Choroid plexus epithelial cell (primary cell): ENCODE measurements at regions not wholly inside any gene's neighbourhood (a gene's known extent, or its start where the extent isn't known, plus 50 kb on each side); places are given as distances from the start of the nearest gene placed in this dataset.

Experiments used
- DNase-seq: peaks from one replicate; pipeline ENCODE4 v3.0.0-alpha.2; 2010; ENCODE audit warnings: low read depth
- H3K4me3 ChIP-seq: 2 replicates; pipeline ENCODE4 v1.5.1; 2011; ENCODE audit warnings: low read depth, mild to moderate bottlenecking, control low read depth, low read length, moderate library complexity
- CTCF ChIP-seq: conservative IDR thresholded peaks from 2 replicates; pipeline ENCODE4 v1.5.1; 2011; ENCODE audit warnings: low read depth, mild to moderate bottlenecking, control low read depth, inconsistent platforms, low read length, moderate library complexity

GRCh38 chr11:62073061-62073460, 50.8 kb upstream of the INCENP start:
- no peak overlapping the region for H3K4me3 ChIP-seq
- DNase-seq = no peak
- no peak for TF ChIP-seq CTCF

DNA sequence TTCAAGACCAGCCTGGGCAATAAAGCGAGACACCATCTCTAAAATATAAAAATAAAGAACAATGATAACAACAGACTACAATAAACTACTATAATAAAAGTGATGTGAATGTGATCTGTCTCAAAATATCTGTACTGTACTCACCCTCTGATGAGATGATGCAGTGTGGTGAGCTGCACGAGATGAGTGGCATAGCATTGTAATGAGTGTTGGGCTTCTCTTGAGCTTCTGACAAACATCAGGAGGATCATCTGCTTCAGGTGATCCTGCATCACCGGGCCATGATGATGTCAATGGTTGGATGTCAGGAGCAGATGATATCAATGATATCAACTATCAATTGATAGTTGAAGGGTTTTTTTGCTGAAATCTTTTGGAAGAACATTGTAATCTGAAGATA, 52.4 kb upstream of the INCENP start:
- DNase-seq = peak; percentile 31
- no peak for TF ChIP-seq CTCF
- H3K4me3 ChIP-seq = no peak overlapping the region

DNA sequence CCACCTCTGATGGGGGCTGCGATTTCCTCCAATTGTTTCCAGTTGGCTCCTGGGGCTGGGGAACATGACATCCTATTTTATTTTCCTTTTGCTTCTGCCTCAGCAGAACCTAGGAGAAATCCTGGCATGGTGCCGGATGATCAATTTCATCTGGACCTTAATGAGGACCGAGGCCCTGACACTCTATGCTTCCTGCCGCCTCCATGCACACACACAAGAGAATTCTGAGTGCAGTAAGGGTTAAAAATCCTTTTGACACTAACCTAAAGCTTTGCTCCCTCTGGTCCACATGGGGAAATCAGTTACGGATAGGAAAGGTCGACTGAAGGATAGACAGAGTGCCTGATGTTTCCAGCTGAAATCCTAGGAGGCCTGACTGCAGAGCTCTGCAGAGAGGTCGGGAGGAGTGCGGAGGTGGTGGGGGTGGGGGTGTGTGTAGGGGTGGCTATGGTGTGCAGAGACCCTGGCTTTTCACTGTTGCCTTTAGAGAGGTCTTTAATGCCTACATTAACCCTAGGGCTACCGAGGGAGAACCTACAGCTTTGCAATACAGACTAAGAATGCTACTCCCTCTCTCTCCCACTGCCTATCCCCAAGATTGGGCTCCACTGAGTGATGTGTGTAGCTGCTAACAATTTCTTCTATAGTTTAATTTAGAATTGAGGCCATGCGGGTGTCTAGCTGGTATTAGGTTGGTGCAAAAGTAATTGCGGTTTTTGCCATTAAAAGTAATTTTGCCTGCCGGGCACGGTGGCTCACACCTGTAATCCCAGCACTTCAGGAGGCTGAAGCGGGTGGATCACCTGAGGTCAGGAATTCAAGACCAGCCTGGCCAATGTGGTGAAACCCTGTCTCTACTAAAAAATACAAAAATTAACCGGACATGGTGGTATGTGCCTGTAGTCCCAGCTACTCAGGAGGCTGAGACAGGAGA, 53.6 kb upstream of the INCENP start:
- H3K4me3 ChIP-seq = no peak overlapping the region
- peak; percentile 17 for DNase-seq
- TF ChIP-seq CTCF = no peak

DNA sequence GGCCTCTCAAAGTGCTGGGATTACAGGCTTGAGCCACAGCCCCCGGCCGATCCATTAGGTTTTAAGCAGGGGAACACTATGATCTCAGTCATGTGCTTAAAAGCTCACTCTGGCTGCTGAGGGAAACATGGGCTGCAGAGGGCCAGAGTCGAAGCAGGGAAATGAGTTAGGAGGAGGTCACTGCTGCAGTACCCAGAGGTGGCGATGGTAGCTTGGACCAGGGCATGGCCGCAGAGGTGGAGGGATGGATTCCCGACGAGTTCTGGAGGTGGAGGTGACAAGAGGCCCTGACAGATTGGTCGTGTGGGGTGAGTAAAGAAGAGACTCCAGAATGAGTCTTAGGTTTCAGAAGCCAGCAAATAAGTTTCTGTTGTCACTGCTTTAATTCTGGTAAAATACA, 54.4 kb upstream of the INCENP start:
- no peak for DNase-seq
- TF ChIP-seq CTCF = no peak
- H3K4me3 ChIP-seq = no peak overlapping the region

DNA sequence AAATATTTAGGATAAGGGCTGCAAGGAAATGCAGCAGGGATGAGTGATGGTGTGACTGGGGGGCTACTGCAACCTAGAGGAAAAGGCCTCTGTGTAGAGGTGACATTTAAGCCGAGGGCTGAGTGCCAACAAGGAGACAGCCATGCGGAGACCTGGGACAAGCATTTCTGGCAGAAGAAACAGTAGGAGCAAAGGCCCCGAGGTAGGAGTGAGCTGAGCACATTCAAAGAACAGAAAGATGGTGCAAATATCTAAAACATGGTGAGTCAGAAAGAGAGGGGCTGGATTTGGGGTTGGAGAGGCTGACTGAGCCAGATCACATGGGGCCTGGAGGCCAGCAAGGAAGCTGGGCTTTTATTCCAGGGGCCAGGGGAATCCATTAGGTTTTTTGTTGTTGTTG, 55.1 kb upstream of the INCENP start:
- no peak for TF ChIP-seq CTCF
- DNase-seq = no peak
- no peak overlapping the region for H3K4me3 ChIP-seq

DNA sequence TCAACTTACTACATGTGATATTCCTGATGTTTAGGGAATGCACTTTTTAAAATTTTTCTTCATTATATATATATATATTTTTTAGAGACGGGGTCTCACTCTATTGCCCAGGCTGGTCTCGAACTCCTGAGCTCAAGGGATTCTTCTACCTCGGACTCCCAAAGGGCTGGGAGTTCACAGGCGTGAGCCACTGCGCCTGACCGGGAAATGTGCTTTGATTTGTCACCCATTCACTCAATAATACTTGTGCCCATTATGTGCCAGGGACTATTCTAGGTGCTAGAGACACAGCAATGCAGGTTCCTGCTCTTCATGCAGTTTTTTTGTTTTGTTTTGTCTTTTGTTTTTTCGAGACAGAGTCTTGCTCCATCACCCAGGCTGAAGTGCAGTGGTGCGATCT, 56.1 kb upstream of the INCENP start:
- no peak for TF ChIP-seq CTCF
- H3K4me3 ChIP-seq = no peak overlapping the region
- no peak for DNase-seq

DNA sequence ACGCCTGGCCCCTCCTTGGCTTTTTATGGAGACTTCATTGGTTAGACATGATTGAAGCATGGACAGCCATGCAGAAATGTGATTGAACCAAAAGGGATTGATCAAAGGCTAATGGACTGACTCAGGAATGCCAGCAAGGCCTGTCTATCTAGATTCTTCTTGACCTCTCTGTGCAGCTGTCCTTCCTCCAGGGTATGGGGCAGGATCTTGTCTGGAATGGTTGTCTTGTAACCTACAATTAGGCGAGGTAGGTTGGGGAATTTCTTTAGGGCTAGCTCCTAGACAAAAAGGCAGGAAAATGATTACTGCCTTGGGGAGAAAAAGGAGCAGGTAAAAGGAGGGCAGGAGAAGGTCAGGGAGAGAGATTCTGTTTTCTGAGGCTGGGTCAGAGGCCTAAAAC, 59.6 kb upstream of the INCENP start:
- no peak overlapping the region for H3K4me3 ChIP-seq
- TF ChIP-seq CTCF = no peak
- no peak for DNase-seq
